RPMI8226 (cell line): ENCODE measurements at regions not wholly inside any gene's neighbourhood (a gene's known extent, or its start where the extent isn't known, plus 50 kb on each side); places are given as distances from the start of the nearest gene placed in this dataset.

Experiments used
- DNase-seq: peaks from one replicate; pipeline ENCODE4 v3.0.0-alpha.2; 2015

DNA sequence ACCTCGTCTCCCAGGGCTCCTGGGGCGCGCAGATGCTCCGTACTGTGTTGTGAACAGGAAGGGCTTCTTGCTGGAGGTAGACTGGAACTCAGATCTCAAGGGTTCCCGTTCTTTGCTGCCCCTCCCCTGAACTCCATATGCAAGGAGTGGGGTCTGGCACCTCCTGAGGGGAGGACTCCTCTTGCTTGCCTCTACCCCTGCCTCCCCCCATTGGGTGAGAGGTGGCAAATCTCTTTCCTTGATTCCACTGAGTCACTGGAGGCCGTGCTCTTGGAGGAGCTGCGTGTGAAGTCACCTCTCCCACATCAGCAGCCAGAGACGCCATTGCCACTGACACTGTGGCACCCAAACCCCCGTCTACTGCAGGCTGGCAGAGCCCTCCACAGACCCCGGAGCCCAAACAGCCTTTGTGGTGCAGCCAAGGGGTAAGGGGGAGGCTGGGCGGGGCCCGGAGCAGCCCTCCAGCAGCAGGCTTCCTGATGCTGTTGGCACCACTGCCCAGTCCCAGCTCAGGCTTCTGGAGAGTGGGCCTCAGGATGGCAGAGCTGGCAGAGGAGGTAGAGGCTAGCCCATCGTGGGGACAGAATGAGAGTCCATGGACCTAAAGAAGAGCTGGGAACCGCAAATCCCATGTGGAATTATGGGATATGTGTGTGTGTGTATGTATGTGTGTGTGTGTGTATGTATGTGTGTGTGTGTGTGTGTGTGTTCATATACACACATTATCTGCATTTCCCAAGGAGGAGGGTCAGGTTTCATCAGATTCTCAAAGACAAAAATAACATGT is 104.9 kb upstream of the RUNX3 start:
- DNase-seq: no peak

DNA sequence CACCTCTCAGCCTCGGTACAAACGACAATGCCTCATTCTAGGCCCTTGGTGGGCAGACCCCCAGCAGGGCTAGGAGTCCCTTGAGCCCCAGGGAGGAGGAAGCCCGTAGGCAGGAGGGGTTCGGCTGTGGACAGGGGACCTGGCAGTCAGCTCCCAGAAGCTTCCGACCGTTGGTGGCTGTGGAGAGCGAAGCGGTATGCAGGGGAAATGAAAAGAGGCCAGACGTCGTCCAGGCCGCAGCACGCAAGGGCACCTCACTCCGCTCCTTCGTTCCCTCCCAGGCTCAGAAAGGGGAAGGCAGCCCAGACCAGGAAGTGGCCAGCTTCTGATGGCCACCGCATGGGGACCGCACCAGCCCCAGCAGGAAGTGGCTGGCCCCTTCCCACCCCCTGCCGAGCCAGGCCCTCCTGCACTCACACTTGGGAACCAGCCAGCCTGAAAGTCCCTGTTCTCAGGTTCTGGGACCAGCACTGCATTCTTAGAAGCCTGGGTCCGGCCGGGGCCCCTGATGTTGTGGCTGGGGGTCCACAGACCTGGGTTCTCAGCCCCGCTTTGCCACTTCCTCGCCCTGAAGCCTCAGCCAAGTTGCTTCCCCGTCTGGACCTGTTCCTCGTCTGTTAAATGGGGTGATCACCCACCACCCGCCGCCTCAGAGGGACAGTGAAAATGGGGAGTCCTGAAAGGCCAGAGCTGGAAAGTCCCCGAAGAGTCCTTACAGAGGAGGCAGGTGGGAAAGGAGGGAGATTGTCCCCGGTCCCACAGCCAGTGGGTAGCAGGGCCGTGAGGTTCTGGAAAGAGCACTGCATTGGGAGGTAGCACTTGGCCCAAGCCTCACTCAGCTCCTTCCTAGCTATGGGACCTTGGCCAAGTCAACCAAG is 104.0 kb upstream of the RUNX3 start:
- no peak for DNase-seq

DNA sequence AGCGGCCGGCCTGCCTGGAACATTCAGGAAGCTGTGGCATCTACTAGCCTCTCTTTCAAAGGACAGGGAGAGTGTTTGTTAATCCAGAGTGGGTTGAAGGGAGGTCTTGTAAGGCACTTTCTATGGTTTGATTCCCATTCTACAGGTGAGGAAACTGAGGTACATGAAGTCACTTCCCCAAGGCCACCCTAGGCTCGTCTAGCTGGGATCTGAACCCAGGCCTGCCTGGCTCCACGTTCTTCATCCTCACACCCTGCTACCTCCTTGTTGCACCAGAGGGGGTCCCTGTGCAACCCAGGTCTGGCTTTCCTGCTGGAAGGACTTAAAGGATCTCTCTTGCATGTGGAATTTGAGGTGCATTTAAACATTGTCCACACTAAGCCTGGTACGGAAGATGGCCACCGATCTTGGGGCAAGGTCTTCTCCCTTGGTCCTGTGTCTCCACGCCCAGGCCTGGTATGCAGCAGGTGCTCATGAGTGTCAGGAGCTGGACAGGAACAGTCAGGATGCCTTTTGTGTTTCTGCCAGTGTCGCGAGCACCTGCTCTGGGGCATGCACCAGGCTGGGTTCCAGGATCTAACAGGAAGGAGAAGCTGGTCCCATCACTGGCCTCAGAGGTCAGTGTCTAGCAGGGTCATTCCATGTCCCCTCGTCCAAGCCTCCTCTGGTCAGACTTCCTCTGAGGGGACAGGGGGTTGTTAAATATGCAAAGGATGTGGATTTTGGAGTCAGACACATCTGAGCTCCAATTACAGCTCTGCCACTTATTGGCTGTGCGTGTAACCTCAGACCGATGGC is 103.2 kb upstream of the RUNX3 start:
- no peak for DNase-seq

DNA sequence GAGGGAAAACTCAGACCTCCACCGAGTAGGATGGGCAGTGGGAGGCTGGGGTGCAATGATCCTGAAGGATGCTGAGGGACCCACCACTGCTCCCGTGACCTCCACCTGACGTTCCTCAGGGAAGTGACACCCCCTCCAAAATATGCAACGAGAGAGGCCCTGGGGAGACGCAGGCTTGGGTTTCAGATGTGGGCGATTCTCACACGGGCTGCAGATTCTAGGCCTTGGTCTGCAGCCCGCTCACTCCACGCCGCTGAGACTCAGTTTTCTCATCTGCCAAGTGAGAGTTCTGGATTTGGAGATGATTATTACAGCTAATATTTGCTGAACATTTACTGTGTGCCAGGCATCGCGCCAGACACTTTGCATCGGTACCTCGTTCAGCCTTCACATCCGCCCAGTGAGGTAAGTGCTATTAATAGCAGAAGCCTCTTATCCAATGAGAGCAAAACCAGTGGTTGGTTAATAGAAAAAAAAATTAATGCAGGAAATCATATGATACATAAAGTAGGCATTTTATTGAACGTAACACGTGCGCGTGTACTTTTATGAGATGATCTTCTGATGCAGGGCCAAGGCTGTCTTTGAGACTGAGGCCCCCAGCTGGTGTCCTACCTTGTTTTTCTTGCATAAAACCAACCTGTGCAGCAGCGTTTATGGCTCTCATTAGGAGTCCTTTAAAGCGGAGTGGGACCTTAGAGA is 102.0 kb upstream of the RUNX3 start:
- DNase-seq: peak; percentile 92

DNA sequence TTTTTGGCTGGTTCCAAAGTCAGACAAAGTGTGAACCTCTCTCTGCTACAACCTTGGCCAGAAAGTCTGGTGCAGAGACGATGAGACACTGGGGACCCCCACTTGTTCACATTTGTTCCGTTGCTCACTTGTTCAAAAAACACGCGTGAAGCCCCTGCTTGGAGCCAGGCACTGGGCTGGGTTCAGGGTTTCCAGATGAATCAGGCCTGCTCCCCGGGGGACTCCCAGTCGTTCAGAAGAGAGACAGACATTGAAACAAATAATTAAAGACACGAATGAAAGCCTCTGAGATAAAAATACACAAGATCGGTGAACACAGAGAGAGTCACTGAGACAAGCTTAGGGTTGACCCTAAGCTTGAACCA is 101.5 kb upstream of the RUNX3 start:
- DNase-seq: no peak

DNA sequence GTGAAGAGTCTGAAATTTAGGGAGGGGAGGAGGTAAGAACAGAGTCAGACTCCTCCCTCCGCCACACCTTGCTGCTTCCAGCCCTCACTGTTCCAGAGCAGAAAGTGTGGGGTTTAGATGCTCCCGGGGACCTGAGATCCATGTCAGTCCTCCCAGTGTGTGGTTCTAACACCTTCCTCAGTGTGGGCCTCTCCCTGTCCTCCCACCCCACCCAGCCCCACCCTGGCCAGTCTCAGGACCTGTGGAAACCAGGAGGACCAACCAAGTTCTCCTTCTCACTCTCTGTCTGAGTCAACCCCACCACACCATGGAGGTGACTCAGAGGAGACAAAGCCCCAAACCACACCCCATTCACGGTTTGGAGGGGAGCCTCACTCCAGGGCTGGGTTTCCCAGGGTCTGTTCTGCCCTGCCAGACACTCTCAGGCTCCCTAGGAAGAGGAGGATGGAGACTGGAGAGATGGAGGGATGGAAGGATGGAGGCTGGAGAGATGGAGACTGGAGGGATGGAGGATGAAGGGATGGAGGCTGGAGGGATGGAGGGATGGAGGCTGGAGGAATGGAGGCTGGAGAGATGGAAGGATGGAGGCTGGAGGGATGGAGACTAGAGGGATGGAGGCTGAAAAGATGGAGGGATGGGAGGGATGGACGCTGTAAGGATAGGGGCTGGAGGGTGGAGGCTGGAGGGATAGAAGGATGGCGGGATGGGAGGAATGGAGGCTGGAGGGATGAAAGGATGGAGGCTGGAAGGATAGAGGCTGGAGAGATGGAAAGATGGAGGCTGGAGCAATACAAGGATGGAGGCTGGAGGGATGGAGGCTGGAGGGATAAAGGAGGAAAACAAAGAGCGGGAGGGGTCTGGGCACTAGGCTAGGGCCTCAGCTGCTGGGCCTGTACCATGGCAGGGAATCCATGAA is 100.9 kb upstream of the RUNX3 start:
- DNase-seq: no peak

DNA sequence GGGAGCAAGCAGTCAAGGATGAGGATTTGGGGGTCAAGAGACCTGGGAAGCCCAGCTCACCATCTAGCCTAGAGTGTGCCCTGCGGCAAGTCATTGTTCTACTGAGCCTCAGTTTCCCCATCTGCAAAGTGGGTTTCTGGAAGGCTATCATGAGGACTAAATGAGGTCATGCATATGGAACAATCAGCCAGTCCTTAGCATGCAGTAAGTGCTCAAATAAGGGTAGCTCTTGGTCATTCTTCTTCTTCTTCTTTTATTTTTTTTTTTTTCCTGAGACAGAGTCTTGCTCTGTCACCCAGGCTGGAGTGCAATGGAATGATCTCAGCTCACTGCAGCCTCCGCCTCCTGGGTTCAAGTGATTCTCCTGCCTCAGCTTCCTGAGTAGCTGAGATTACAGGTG is 99.9 kb upstream of the RUNX3 start:
- DNase-seq: no peak

DNA sequence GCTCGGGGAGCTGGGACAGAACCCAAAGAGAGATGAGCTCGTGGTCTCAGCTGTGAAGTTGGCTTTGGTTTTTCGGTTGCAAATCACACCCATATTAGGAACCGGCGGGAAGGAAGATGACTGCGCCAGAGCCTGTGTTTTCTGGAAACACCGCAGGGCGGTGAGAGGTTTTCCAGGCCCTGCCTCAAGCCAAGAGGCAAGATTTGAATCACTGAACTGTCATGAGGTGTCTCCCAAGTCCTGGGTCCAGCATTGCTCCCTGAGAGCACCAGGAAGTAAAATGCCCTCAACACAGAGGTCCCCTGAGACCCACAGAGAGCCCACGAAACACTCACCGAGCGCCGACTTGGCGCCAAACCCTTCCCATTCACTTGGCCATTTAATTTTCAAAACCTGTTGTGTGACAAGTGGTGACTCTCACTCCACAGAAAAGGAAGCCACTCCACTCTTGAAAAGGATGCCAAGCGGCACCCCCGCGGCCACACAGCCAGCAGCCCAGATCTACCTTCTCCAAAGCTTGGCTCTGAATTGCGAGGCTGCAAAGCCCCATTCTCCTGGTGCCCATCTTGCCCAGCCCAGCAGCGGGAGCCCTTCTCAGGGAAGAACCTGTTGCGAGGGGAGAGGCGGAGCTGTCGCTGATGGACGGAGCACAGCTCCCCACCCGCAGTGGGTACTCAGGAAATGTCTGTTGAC is 99.0 kb upstream of the RUNX3 start:
- no peak for DNase-seq

DNA sequence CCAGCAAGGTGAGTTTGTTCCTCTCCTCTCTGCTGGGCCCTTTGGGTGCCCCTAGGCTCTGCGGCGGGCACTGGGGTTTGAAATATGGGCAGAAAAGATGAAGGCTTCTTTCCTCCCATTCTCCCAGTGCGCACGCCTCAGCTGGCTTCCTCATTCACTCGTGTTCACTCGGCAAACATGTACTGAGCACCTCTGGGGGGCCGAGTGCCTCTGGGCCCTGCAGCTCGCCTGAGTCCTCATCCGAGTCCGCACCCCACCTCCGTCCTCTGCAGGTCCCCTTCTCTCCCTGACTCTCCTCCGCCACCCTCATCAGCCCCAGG is 98.5 kb upstream of the RUNX3 start:
- DNase-seq: no peak

DNA sequence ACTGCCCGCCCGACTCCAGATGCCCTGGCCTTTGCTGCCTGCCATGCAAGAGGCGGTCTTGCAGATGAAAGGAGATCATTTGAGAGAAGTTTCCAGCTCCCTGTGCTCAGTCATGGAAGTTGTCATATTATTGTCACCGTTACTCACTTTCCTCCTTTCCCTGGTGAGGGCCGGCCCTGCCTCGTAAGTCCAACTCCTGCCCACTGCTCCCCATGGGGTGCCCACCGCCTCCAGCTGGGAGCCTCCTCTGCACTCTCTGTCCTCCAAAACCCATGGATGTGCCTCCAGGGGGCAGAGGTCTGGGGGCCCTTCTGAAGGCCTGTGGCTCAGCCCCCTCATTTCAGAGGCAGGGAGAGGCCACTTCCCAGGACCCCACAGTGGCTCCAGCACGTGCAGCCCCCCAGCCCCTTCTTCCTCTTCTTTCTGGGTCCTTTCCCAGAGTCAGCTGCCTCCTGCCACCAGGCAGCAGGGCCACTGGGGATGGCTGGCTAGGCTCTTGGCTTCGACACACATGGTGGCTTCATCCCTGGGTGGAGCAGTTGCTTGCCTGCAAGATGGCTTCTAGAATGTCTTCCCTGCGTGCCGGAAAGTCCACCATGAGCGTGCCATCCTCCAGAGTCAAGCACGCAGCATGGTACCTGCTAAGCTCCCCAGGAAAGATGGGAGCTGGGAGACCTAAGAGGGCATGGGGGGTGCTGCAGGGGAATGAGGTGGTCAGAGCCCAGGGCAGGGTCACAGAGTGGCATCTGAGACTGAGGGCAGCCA is 97.9 kb upstream of the RUNX3 start:
- no peak for DNase-seq

DNA sequence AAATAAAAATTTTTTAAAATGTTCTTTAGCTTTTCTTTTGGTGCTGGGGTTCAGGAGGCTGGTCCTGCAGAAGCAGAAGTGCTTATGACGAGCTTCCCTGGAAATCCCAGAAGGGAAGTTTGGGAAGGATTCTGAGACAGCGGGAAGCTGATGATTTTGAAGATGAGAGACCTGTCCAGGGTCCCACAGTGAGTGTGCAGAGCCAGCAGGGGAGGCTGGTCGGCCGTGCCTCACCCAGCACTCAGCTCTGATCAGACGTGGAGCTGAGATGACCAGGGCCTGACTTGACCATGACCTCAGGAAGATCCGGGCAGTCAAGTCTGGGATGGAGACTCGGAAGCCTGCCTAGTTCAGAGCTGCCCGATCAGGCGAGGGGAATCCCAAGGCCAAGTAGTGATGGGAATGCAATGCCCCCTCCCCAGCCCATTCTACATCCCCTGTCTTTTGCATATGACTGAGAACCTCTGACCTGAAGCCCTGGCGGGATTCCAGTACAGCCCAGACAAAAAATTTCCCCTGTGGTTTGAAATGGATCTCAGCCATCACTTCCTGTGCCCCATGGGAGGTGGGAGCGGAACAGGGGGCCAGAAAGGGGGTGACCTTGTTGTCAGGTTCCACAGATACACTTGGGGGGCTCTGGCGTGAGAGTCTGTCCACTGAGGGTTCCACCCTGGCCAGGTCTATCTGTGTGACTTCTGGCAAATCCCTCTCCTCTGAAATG is 96.8 kb upstream of the RUNX3 start:
- peak; percentile 46 for DNase-seq

DNA sequence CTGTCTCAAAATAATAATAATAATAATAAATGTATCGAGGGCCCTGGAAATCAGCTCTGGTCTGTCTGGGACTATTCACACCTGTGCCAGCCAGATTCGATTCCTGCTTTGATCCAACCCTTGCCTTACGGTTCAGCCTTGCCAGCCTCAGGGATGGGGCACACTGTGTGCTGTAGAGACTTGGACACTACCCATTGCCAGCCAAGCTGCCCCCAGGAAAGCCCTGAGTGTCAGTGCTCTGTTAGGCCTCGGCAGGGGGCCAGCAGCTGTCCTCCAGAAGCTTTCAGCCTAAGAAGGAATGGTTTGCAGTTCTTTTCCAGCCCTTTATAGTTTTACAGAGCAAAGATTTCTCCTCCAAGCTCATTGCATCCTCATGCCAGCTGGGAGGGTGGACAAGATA is 96.2 kb upstream of the RUNX3 start:
- no peak for DNase-seq

DNA sequence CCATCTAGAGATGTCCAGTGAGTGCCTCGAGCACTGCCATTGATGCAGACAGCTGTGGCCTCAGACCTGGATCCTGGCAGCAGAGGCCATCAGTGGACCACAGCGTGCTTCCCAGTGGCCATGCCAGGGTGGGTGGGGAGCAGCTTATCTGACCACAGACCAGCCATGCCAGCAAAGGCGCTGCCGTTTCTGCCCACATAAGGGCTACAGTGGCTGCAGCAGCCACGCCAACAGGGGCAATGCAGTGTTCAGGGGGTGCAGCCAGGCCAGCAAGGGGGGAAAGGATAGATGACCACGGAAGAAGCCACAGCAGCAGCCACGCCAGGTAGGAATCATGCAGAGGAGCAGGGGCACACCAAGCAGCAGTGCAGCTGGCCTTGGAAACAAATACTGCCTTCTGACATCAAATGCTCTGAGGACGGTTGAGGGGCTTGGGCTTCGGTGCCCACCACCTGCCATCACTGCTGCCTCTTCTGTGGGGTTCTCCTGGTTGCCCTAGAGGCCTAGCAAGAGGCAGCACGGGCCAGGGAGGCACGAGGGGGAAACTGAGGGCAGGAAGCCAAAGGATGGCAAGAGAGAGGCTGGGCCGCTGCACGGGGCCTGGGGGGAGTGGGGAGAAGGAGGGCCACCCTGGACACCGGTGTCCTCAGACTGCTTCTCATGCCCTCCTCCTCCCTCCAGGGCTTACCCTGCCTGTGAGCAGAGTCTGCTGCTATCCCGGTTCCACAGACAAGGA is 94.7 kb upstream of the RUNX3 start:
- DNase-seq: no peak

DNA sequence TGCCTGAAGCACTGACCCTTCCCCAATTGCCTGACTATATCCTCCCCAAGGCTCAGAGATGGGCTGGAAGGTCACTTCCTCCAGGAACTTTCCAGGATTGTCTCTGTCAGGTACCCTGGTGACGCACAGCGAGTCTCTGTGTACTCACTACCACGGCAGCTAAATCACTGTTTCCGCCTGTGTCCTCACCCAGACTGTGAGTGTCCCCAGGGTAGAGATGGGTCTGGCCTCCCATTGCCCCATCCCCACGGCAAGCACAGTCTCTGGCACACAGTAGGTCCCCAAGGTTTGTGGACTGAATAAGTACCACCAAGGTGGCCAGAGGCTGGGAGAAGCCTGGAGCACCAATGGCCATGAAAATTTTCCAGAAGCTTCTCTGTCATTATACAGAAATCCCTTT is 93.8 kb upstream of the RUNX3 start:
- DNase-seq: no peak

DNA sequence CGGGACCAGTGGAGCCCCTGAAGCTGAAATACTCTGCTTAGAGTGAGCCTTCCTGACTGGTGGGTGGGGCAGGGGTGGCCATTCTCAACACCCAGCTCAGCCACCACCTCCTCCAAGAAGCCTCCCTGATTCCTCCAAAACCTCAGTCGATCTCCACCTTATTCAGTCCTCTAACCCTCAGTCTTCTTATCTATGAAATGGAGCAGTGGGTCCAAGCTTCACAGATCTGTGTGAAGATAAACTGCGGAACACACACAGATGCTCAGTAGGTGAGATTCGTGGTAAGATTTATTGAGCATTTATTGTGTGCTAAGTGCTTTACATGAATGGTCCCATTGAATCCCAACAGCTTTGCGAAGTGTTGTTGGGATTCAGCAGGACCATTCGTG is 93.1 kb upstream of the RUNX3 start:
- no peak for DNase-seq

DNA sequence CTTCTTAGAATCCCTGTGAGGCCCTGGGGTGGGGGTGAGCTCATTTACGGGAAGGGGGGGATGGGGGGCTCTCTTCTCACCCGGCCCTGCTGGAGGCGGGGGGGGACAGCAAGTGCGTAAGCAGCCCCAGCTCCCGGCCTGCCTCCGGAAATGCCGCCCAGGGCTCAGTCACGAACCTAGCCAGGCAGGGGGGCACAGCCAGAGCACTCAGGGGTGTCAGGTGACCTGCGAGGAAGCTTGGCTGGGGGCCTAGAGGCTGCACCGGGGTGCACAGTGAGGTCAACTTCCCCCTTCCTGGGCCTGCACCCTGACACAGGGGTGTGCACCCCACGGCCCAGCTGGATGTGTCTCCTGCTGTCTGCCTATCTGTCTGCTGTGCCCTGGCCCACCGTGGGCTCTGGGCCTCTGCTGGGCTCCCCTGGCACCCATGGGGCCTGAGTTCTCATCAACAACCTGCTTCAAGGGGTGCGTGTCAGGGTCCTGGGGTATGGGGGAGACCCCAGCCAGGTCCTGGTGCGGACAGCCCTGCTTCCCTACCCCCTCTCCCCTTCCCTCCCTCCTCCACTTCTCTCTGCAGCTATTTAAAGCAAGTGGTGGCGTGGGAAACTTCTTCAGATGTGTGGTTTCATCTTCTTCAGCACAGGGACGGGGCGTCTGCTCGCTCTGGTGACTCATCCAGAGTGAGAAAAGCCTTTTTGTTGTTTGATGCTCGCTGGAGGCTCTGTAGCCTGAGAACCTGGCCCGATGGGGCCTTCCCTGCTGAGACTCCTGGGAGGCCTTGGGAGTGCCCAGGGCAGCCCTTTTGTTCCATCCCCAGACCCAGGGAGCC is 92.5 kb upstream of the RUNX3 start:
- DNase-seq: peak; percentile 98

DNA sequence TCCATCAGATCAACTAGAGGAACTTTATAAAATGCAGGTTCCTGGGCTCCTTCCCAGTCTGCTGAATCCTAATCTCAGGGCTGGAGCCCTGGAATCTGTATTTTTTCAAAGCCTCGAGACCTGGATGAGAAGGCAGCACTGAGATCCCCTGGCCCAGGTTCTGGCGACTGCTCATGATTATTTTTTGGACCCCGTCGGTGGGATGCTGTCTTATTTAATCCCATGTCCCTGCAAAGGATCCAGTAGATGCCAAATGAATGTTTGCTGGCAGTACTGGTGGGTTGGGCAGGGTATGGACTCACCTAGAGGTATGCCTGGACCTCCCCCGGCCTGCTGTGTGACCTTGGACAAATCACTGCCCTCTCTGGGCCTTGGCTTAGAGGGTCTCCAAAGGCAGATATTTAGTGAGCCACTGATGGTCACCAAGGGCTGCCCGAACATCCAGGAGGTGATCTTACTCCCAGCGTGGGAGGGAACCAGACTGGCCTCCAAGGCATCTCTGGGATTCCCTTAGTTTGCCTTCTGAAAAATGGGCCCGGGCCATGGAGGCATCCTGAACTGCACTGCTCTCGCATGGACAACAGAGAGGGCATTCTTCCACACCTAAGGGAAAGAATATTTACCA is 91.6 kb upstream of the RUNX3 start:
- DNase-seq: peak; percentile 33
